ENCODE measurements at regions not wholly inside any gene's neighbourhood (a gene's known extent, or its start where the extent isn't known, plus 50 kb on each side); places are given as distances from the start of the nearest gene placed in this dataset.

- no peak for TF ChIP-seq POLR2A (IDR thresholded peaks at IDR 0.05; ENCODE audit: low read depth, low read length)
- FAIRE-seq (no peak), DNase-seq (ENCODE audit: insufficient read length, low spot score) (no peak)
Observed at GRCh38 chr15:95590533-95591044, 739.9 kb upstream of the NR2F2 start.

DNA sequence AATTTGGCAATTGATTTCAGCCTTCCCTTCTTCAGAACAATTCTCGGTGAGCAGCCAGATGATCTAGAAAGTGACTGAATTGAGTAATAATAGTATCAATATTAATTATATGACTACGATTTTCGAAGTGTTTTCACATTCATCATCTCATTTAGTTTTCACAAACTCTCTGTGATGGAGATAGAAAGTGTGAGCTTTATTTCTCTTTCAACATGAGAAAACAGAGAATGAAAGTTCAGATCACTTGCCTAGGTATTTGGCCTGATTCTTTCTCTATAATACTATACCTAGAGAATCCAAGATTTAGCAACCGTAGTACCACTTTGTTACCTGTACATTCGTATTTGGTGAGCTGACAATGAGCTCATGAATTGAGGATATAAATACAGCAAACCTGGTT, 739.2 kb upstream of the NR2F2 start:
- FAIRE-seq (no peak), DNase-seq (ENCODE audit: insufficient read length, low spot score) (no peak)
- TF ChIP-seq POLR2A (IDR thresholded peaks at IDR 0.05; ENCODE audit: low read depth, low read length): no peak

DNA sequence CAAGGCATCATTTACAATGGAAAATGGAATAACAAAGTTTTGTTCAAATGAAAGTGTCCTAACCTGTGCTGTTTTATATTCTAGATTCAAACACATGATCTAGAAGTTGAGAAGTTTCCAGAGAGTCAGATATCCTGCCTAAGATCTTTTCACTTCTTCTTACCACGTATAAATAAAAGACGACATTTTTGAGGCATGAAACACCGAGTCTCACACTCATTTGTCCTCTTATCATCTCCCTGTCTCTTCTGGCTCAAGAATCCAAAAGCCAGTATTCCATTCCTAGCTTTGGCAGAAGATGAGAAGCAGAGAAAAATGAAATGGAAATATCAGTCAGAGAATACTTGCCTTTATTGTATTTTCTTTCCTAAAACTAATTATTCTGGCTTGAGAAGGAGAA, 738.6 kb upstream of the NR2F2 start:
- TF ChIP-seq POLR2A (IDR thresholded peaks at IDR 0.05; ENCODE audit: low read depth, low read length): no peak
- FAIRE-seq (no peak), DNase-seq (ENCODE audit: insufficient read length, low spot score) (no peak)

- DNase-seq (ENCODE audit: insufficient read length, low spot score): no peak
- FAIRE-seq: no peak
- TF ChIP-seq POLR2A (IDR thresholded peaks at IDR 0.05; ENCODE audit: low read depth, low read length): no peak
Observed at GRCh38 chr15:95594496-95594895, 736.0 kb upstream of the NR2F2 start.

GRCh38 chr15:95595759-95596158, 734.7 kb upstream of the NR2F2 start:
- DNase-seq (ENCODE audit: insufficient read length, low spot score) (no peak), FAIRE-seq (no peak)
- TF ChIP-seq POLR2A (IDR thresholded peaks at IDR 0.05; ENCODE audit: low read depth, low read length): no peak

- TF ChIP-seq POLR2A (IDR thresholded peaks at IDR 0.05; ENCODE audit: low read depth, low read length): no peak
- no peak for FAIRE-seq
- no peak for DNase-seq (ENCODE audit: insufficient read length, low spot score)
Observed at GRCh38 chr15:95596496-95596895, 734.0 kb upstream of the NR2F2 start.

- DNase-seq (ENCODE audit: insufficient read length, low spot score): no peak
- TF ChIP-seq POLR2A (IDR thresholded peaks at IDR 0.05; ENCODE audit: low read depth, low read length): no peak
- no peak for FAIRE-seq
Observed at GRCh38 chr15:95598251-95598855, 732.1 kb upstream of the NR2F2 start.

- FAIRE-seq (no peak), DNase-seq (ENCODE audit: insufficient read length, low spot score) (no peak)
- no peak for TF ChIP-seq POLR2A (IDR thresholded peaks at IDR 0.05; ENCODE audit: low read depth, low read length)
Observed at GRCh38 chr15:95600367-95600766, 730.1 kb upstream of the NR2F2 start.

DNA sequence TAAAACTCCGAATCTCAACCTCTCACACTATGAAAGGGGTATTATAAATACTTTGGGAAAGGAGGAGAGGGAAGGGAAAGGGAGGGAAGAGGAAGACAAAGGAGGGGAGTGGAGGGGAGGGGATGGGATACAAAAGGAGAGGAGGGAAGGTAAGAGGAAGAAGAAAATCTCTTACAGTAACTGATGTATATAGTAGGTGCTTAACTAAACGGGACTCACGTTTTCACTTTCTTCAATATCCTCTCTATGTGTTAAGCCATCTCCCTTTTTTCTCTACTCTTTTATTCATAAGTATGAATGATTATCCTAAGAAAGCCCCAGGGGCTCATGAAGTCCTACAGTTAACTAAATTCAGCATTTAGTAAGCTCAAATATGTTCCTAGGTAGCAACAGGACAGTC, 729.6 kb upstream of the NR2F2 start:
- TF ChIP-seq POLR2A (IDR thresholded peaks at IDR 0.05; ENCODE audit: low read depth, low read length): no peak
- no peak for DNase-seq (ENCODE audit: insufficient read length, low spot score)
- no peak for FAIRE-seq

DNA sequence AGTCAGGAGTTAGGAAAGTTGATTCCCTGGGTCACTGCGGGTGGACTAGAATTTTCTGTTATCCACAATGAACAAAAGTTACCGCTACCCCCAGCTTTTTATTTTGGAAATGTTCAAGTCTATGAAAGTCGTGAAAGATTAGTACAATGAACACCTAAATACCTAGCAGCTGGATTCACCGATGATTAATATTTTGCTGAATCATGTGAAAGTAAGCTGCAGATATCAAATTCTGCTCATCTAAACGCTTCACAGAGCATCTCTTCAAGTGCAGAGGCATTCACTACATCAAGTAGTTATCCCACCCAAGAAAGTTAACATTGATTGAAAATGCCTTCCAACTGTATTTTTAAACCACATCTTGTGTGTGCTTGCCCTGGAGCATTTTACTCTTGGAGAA, 729.0 kb upstream of the NR2F2 start:
- DNase-seq (ENCODE audit: insufficient read length, low spot score) (no peak), FAIRE-seq (no peak)
- no peak for TF ChIP-seq POLR2A (IDR thresholded peaks at IDR 0.05; ENCODE audit: low read depth, low read length)

GRCh38 chr15:95603802-95604201, 726.7 kb upstream of the NR2F2 start:
- FAIRE-seq (no peak), DNase-seq (ENCODE audit: insufficient read length, low spot score) (no peak)
- TF ChIP-seq POLR2A (IDR thresholded peaks at IDR 0.05; ENCODE audit: low read depth, low read length): no peak

GRCh38 chr15:95604634-95605036, 725.9 kb upstream of the NR2F2 start:
- FAIRE-seq (no peak), DNase-seq (ENCODE audit: insufficient read length, low spot score) (no peak)
- TF ChIP-seq POLR2A (IDR thresholded peaks at IDR 0.05; ENCODE audit: low read depth, low read length): no peak

- no peak for DNase-seq (ENCODE audit: insufficient read length, low spot score)
- no peak for TF ChIP-seq POLR2A (IDR thresholded peaks at IDR 0.05; ENCODE audit: low read depth, low read length)
- FAIRE-seq: no peak
Observed at GRCh38 chr15:95605098-95605497, 725.4 kb upstream of the NR2F2 start.

- no peak for DNase-seq (ENCODE audit: insufficient read length, low spot score)
- TF ChIP-seq POLR2A (IDR thresholded peaks at IDR 0.05; ENCODE audit: low read depth, low read length): no peak
- FAIRE-seq: no peak
Observed at GRCh38 chr15:95606551-95606950, 723.9 kb upstream of the NR2F2 start.

DNA sequence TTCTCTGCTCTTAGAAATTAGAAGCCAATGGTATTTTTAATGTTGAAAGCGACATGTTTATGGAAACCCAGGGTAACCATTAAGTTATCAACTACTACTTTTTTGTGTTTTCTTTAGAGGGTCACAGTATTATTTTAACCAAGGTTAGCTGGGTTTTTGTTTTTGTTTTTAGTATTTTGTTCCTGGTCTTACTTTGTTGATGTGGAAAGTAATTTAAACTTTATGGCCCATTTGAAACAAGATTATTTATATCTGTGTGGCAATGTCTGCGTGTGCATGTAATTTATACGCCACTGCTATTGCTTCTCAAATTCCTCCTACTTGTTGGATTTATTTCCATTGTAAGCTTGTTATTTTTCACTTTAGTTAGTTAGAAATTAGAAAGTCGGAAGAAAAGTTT, 722.1 kb upstream of the NR2F2 start:
- no peak for FAIRE-seq
- TF ChIP-seq POLR2A (IDR thresholded peaks at IDR 0.05; ENCODE audit: low read depth, low read length): no peak
- no peak for DNase-seq (ENCODE audit: insufficient read length, low spot score)

- FAIRE-seq (no peak), DNase-seq (ENCODE audit: insufficient read length, low spot score) (no peak)
- TF ChIP-seq POLR2A (IDR thresholded peaks at IDR 0.05; ENCODE audit: low read depth, low read length): no peak
Observed at GRCh38 chr15:95609096-95609495, 721.4 kb upstream of the NR2F2 start.
